ENCODE measurements at regions not wholly inside any gene's neighbourhood (a gene's known extent, or its start where the extent isn't known, plus 50 kb on each side); places are given as distances from the start of the nearest gene placed in this dataset.

DNA sequence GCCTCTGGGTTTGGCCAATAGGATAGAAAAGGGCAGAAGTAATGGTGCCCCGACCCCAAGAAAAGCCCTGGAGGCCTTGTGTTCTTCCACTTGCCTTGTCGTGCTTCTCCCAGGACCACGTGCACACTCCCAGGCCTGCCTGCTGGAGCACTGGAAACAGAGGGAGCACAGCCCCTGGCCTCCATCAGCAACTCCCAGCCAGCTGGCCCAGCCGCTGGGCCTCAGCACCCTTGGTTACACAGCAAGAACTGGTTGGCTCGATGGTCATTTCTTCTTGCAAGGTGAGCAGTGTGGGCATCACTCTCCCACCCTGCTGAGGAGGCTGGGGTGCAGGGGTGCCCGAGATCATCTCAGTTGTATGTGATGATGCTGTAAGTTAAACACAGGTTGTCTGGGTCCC, 69.2 kb upstream of the CST7 start:
- Histone ChIP-seq H3K4me1 (no peaks in the 10 kb centered on the region), H3K27ac (no peak overlapping the region), H3K9me3 (peaks cover 0 to 39% (median 0%) of the 10 kb centered on the region in 3 donors), H3K27me3 (no peaks in the 10 kb centered on the region), H3K4me3 (no peak overlapping the region), H3K36me3 (no peaks in the 10 kb centered on the region)
- TF ChIP-seq CTCF (IDR thresholded peaks at IDR 0.05) (no peak), EP300 (IDR thresholded peaks at IDR 0.05) (no peak), POLR2AphosphoS5 (IDR thresholded peaks at IDR 0.05) (no peak), POLR2A (IDR thresholded peaks at IDR 0.05) (no peak)
- no peak for ATAC-seq
- WGBS, 2 donors (ENCODE audit: low coverage in 1 of 2), result 87% methylated on average over 3 of the region's 6 CpGs; no CpG with 5 or more reads in 1 of the 2 donors

DNA sequence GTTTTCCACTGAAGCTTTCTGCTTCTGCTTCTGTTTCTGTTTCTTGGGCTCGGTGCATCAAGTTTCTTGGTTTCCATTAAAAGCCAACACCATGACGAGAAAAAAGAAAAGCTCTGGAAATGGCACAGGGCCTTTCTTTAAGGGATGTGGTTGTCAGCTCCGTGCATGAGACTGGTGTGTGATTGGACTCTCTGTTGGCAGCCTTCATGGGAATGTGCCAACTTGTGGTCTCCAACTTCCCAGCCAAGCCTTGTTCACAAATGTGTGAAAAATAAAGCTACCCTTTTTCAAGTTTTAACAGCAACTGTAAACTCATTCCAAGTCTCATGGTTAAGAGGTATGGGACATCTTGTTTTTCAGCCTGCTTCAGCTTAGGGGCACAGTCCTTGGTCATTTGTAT, 68.7 kb upstream of the CST7 start:
- no peak for ATAC-seq
- Histone ChIP-seq H3K4me3 (no peak overlapping the region), H3K27ac (no peak overlapping the region), H3K4me1 (no peaks in the 10 kb centered on the region), H3K9me3 (peaks cover 0 to 39% (median 0%) of the 10 kb centered on the region in 3 donors), H3K36me3 (no peaks in the 10 kb centered on the region), H3K27me3 (no peaks in the 10 kb centered on the region)
- no peak for TF ChIP-seq EP300 (IDR thresholded peaks at IDR 0.05)
- TF ChIP-seq POLR2AphosphoS5 (IDR thresholded peaks at IDR 0.05), result no peak
- no peak for TF ChIP-seq CTCF (IDR thresholded peaks at IDR 0.05)
- WGBS, 2 donors (ENCODE audit: low coverage in 1 of 2), result 50 to 68% methylated on average over 2 to 3 of the region's 3 CpGs

- 94% methylated on average over 7 to 9 of the region's 9 CpGs for WGBS, 2 donors (ENCODE audit: low coverage in 1 of 2)
- Histone ChIP-seq H3K27ac (no peak overlapping the region), H3K36me3 (no peaks in the 10 kb centered on the region), H3K27me3 (no peaks in the 10 kb centered on the region), H3K4me3 (no peak overlapping the region), H3K9me3 (no peaks in the 10 kb centered on the region), H3K4me1 (no peaks in the 10 kb centered on the region)
- TF ChIP-seq POLR2AphosphoS5 (IDR thresholded peaks at IDR 0.05), result no peak
- no peak for TF ChIP-seq POLR2A (IDR thresholded peaks at IDR 0.05)
- no peak for TF ChIP-seq CTCF (IDR thresholded peaks at IDR 0.05)
- TF ChIP-seq EP300 (IDR thresholded peaks at IDR 0.05), result no peak
- ATAC-seq, result no peak
Measured at GRCh38 chr20:24890286-24890685, 58.8 kb upstream of the CST7 start.

DNA sequence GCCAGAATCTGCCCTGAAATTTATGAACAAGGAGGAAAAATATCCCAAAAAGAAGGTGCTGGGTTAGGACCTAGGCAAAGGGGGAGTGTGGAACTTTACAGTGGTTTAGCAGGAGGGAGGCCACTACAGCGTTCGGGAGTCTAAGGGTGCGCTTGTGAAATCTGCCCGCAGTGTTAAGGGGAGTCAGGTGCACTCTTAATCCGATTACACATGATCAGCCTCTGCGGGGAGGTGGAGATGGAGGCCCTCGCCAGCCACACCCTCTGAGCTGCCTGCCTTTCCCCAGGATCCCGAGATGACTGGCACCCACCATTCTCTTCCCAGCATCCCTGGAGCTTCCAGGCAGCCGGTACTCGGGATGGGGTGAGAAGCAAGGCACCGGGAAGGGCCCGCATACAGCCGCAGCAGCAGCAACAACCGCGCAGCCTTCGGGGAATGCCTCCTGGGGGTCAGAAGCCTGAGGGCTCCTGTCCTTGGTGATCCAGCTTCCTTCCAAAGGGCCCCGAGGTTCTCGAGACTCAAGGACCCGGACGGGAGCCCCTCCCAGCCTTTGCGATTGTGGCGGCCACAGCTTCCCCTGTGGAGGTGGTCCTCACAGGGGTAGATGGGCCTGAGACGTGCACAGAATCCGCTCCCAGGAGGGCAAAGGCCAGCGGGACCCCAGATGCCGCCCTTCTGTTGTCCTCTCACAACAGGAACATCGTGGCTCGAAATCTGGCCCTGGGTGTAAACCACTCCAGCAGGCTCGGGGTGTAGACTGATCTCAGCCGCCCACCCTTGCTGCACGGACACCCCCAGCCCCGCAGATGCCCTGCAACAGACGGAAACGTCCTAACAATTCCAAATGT, 57.3 kb upstream of the CST7 start:
- Histone ChIP-seq H3K9me3 (no peaks in the 10 kb centered on the region), H3K36me3 (no peaks in the 10 kb centered on the region), H3K27ac (no peak overlapping the region), H3K4me1 (no peaks in the 10 kb centered on the region), H3K4me3 (no peak overlapping the region), H3K27me3 (no peaks in the 10 kb centered on the region)
- no peak for TF ChIP-seq EP300 (IDR thresholded peaks at IDR 0.05)
- TF ChIP-seq POLR2AphosphoS5 (IDR thresholded peaks at IDR 0.05), result no peak
- TF ChIP-seq POLR2A (IDR thresholded peaks at IDR 0.05), result no peak
- TF ChIP-seq CTCF (IDR thresholded peaks at IDR 0.05), result no peak
- WGBS, 2 donors (ENCODE audit: low coverage in 1 of 2), result 90 to 97% methylated on average over 4 to 5 of the region's 34 CpGs
- ATAC-seq, result no peak

GRCh38 chr20:24892522-24892921, 56.5 kb upstream of the CST7 start:
- Histone ChIP-seq H3K36me3 (no peaks in the 10 kb centered on the region), H3K27ac (no peak overlapping the region), H3K4me3 (no peak overlapping the region), H3K27me3 (no peaks in the 10 kb centered on the region), H3K4me1 (no peaks in the 10 kb centered on the region), H3K9me3 (no peaks in the 10 kb centered on the region)
- ATAC-seq, result no peak
- TF ChIP-seq POLR2AphosphoS5 (IDR thresholded peaks at IDR 0.05) (no peak), EP300 (IDR thresholded peaks at IDR 0.05) (no peak), CTCF (IDR thresholded peaks at IDR 0.05) (no peak), POLR2A (IDR thresholded peaks at IDR 0.05) (no peak)
- WGBS, 2 donors (ENCODE audit: low coverage in 1 of 2), result no CpG with 5 or more reads among the region's 11 CpGs

All from gastroesophageal sphincter (tissue), 4 donors.